CD4-positive, alpha-beta T cell (primary cell): ENCODE measurements at regions not wholly inside any gene's neighbourhood (a gene's known extent, or its start where the extent isn't known, plus 50 kb on each side); places are given as distances from the start of the nearest gene placed in this dataset.

Source experiments
- ATAC-seq: fragments of 200-7000 bp; cut with Tn5 transposase; one replicate; pipeline ENCODE4 v1.10.0; 2022; ENCODE audit warnings: mild to moderate bottlenecking; ENCODE audit not compliant: poor library complexity
- CTCF ChIA-PET: fragments of 350-600 bp; sonication (Branson Sonifier 250); formaldehyde crosslinking; loops from one replicate; lab custom pipeline; 2021; ENCODE audit warnings: antibody characterized with exemption, inconsistent platforms; lab: Charles Lee
- POLR2A ChIA-PET: fragments of 350-600 bp; sonication (Branson Sonifier 250); formaldehyde crosslinking; loops from one replicate; lab custom pipeline; 2021; ENCODE audit warnings: antibody characterized with exemption, inconsistent platforms; lab: Charles Lee
- DNase-seq, 14 experiments: peaks; one replicate each; pipeline ENCODE4 v3.0.0-alpha.2; 2013 to 2020; ENCODE audit warnings: mixed read lengths in 2 of 14
- H3K27ac ChIP-seq, 2 donors: one replicate each; pipeline versions ENCODE4 v1.5.1 to v1.7.0; 2013; ENCODE audit warnings: low read length in 2 of 2, low read depth in 1 of 2, mild to moderate bottlenecking in 1 of 2
- H3K27me3 ChIP-seq, 2 experiments: 1 replicate in 1 of 2; 2 replicates in 1 of 2; pipeline versions ENCODE4 v1.6.1 to v1.7.0; 2013; ENCODE audit warnings: low read length in 2 of 2, control low read depth in 1 of 2, mild to moderate bottlenecking in 1 of 2, moderate library complexity in 1 of 2; ENCODE audit not compliant: insufficient read depth in 2 of 2, control insufficient read depth in 1 of 2
- H3K36me3 ChIP-seq: one replicate; pipeline ENCODE4 v1.6.1; 2013; ENCODE audit warnings: low read length, control low read depth; ENCODE audit not compliant: insufficient read depth
- H3K4me1 ChIP-seq: one replicate; pipeline ENCODE4 v1.6.1; 2013; ENCODE audit warnings: low read length, control low read depth; ENCODE audit not compliant: insufficient read depth
- H3K4me3 ChIP-seq: one replicate; pipeline ENCODE4 v1.5.1; 2013; ENCODE audit warnings: mild to moderate bottlenecking, low read length, moderate library complexity
- H3K9me3 ChIP-seq, 2 experiments: 1 replicate in 1 of 2; 2 replicates in 1 of 2; pipeline versions ENCODE4 v1.6.1 to v1.7.0; 2013; ENCODE audit warnings: low read length in 2 of 2, mild to moderate bottlenecking in 2 of 2, control low read depth in 1 of 2, moderate library complexity in 1 of 2; ENCODE audit not compliant: control insufficient read depth in 1 of 2, insufficient read depth in 1 of 2
- H3K27ac Mint-ChIP-seq: one replicate; pipeline ENCODE4 v1.8.0; 2020; ENCODE audit warnings: mixed read lengths
- H3K27me3 Mint-ChIP-seq: one replicate; pipeline ENCODE4 v1.8.0; 2021; ENCODE audit warnings: mixed read lengths
- H3K36me3 Mint-ChIP-seq: one replicate; pipeline ENCODE4 v1.8.0; 2021; ENCODE audit warnings: low read depth, mixed read lengths
- H3K4me1 Mint-ChIP-seq: one replicate; pipeline ENCODE4 v1.8.0; 2021; ENCODE audit warnings: low read depth, mixed read lengths
- H3K4me3 Mint-ChIP-seq: one replicate; pipeline ENCODE4 v1.8.0; 2020; ENCODE audit warnings: mild to moderate bottlenecking, mixed read lengths
- H3K9me3 Mint-ChIP-seq: one replicate; pipeline ENCODE4 v1.8.0; 2020; ENCODE audit warnings: mixed read lengths
- CTCF ChIP-seq: fragments of 200-600 bp; IDR thresholded peaks from one replicate; pipeline ENCODE4 v1.8.0; 2022; ENCODE audit warnings: antibody characterized with exemption, mild to moderate bottlenecking
- intact Hi-C, 2 experiments: fragments of 100-400 bp; cut with DNase I in 1 of 2; cut with micrococcal nuclease in 1 of 2; formaldehyde crosslinking; loops; one replicate each; pipeline versions ENCODE4 v1.15.1 to v1.9.0; 2023 to 2025; cut with DNase I, micrococcal nuclease

GRCh38 chr14:35235840-35236239 lies 56.3 kb upstream of the PSMA6 start:
- intact Hi-C loops: no loop called here
- H3K9me3 ChIP-seq: no peaks in the 10 kb centered on the region
- DNase-seq (no peak), ATAC-seq (no peak)
- Mint-ChIP-seq H3K36me3 (peaks cover 20% of the 10 kb centered on the region), H3K9me3 (no peaks in the 10 kb centered on the region), H3K27ac (no peak overlapping the region), H3K27me3 (no peaks in the 10 kb centered on the region), H3K4me1 (peaks cover 12% of the 10 kb centered on the region), H3K4me3 (no peak overlapping the region)
- CTCF ChIA-PET: interaction anchor here (0.6 kb wide), 1 partner anchor 90 kb away, joined by 3 read pairs; no protein-coding TSS in a partner anchor
- H3K36me3 ChIP-seq: no peaks in the 10 kb centered on the region
- no peak overlapping the region for H3K4me3 ChIP-seq
- POLR2A ChIA-PET: interaction anchor here (0.8 to 1.9 kb wide), 2 partner anchors 33 to 169 kb away, joined by 3 to 5 read pairs; partner anchors contain the start of gene NFKBIA
- no peak for TF ChIP-seq CTCF
- peaks cover 1% of the 10 kb centered on the region for H3K4me1 ChIP-seq
- H3K27me3 ChIP-seq: no peaks in the 10 kb centered on the region
- no peak overlapping the region for H3K27ac ChIP-seq

GRCh38 chr14:35236806-35237205 lies 55.4 kb upstream of the PSMA6 start:
- intact Hi-C loops: no loop called here
- Mint-ChIP-seq H3K4me1 (peaks cover 6% of the 10 kb centered on the region), H3K36me3 (peaks cover 25% of the 10 kb centered on the region), H3K4me3 (no peak overlapping the region), H3K27ac (no peak overlapping the region), H3K27me3 (no peaks in the 10 kb centered on the region), H3K9me3 (no peaks in the 10 kb centered on the region)
- Histone ChIP-seq H3K27me3 (no peaks in the 10 kb centered on the region), H3K9me3 (no peaks in the 10 kb centered on the region), H3K36me3 (no peaks in the 10 kb centered on the region), H3K4me3 (no peak overlapping the region), H3K4me1 (no peaks in the 10 kb centered on the region), H3K27ac (no peak overlapping the region)
- no peak for ATAC-seq
- ChIA-PET POLR2A (no interaction called here), CTCF (no interaction called here)
- TF ChIP-seq CTCF: no peak
- DNase-seq: no peak

- Histone ChIP-seq H3K27me3 (no peaks in the 10 kb centered on the region), H3K36me3 (no peaks in the 10 kb centered on the region), H3K9me3 (no peaks in the 10 kb centered on the region), H3K4me3 (no peak overlapping the region), H3K4me1 (no peaks in the 10 kb centered on the region), H3K27ac (no peak overlapping the region)
- DNase-seq: peak in 2 of 14 experiments; percentile 13 to 27
- CTCF ChIA-PET: interaction anchor here (0.6 to 0.7 kb wide), 2 partner anchors 9 to 20 kb away, joined by 3 to 4 read pairs; no protein-coding TSS in a partner anchor
- intact Hi-C loops: no loop called here
- no peak for TF ChIP-seq CTCF
- H3K36me3 Mint-ChIP-seq: peaks cover 23% of the 10 kb centered on the region
- no peaks in the 10 kb centered on the region for H3K27me3 Mint-ChIP-seq
- POLR2A ChIA-PET: interaction anchor here (1.1 kb wide), 1 partner anchor 164 kb away, joined by 4 read pairs; the partner anchor contains the start of gene NFKBIA
- H3K9me3 Mint-ChIP-seq: no peaks in the 10 kb centered on the region
- no peak overlapping the region for H3K4me3 Mint-ChIP-seq
- no peak for ATAC-seq
- H3K4me1 Mint-ChIP-seq: peaks cover 6% of the 10 kb centered on the region
- H3K27ac Mint-ChIP-seq: no peak overlapping the region
Observed at GRCh38 chr14:35240231-35240630, 52.0 kb upstream of the PSMA6 start.
